Tibial nerve (tissue), 3 donors: ENCODE measurements at regions not wholly inside any gene's neighbourhood (a gene's known extent, or its start where the extent isn't known, plus 50 kb on each side); places are given as distances from the start of the nearest gene placed in this dataset.

Source experiments
- POLR2A ChIP-seq, 2 donors: fragments of 450-650 bp; IDR thresholded peaks; one replicate each; pipeline ENCODE4 v1.6.1; 2017; ENCODE audit warnings: antibody characterized with exemption in 2 of 2, mild to moderate bottlenecking in 2 of 2, moderate library complexity in 2 of 2
- TF ChIP-seq, protein P1 (sequence below), 5 experiments: fragments of 200-600 bp in 3 of 5; fragments of 450-650 bp in 2 of 5; sonication (generic) in 3 of 5; IDR thresholded peaks; one replicate each; pipeline ENCODE4 v1.5.1; 2016 to 2019; ENCODE audit warnings: antibody characterized with exemption in 5 of 5, mild to moderate bottlenecking in 3 of 5, moderate library complexity in 2 of 5

DNA sequence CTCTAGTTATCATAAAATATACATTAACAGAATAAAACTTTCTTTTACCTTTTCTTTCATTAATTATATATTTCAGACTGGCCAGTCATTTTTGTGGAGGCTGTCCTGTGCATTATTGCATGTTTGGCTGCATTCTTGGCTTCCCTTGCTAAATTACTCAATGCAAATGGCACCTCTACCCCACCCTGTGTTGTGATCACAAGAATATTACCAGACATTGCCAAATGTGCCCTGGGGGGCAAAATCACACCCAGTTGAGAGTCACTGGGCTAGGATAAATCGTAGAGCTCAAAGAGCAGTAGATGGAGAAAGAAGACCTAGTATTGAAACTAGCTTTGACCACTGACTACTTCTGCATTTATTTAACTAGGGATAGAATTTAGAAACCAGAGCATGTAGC is 1257.8 kb upstream of the TENM4 start:
- TF ChIP-seq, protein P1, sequence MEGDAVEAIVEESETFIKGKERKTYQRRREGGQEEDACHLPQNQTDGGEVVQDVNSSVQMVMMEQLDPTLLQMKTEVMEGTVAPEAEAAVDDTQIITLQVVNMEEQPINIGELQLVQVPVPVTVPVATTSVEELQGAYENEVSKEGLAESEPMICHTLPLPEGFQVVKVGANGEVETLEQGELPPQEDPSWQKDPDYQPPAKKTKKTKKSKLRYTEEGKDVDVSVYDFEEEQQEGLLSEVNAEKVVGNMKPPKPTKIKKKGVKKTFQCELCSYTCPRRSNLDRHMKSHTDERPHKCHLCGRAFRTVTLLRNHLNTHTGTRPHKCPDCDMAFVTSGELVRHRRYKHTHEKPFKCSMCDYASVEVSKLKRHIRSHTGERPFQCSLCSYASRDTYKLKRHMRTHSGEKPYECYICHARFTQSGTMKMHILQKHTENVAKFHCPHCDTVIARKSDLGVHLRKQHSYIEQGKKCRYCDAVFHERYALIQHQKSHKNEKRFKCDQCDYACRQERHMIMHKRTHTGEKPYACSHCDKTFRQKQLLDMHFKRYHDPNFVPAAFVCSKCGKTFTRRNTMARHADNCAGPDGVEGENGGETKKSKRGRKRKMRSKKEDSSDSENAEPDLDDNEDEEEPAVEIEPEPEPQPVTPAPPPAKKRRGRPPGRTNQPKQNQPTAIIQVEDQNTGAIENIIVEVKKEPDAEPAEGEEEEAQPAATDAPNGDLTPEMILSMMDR (IDR thresholded peaks at IDR 0.05): no peak
- TF ChIP-seq POLR2A (IDR thresholded peaks at IDR 0.05): no peak
